SIG-M5 treated with dmso at 0.1 percent for 504 hours (cell line): ENCODE measurements at regions not wholly inside any gene's neighbourhood (a gene's known extent, or its start where the extent isn't known, plus 50 kb on each side); places are given as distances from the start of the nearest gene placed in this dataset.
"Not testable (repeated sequence)": the region's sequence is repeated elsewhere in the genome, so short reads cannot be mapped to it uniquely, and the experiment has no call there.

Source experiments
- DNase-seq: peaks from one replicate; lab custom pipeline; 2025; ENCODE audit not compliant: unreplicated experiment; lab: John Stamatoyannopoulos, UW

GRCh38 chr4:154982187-154983047 is 201.3 kb downstream of the RBM46 start:
- peak; percentile 23 for DNase-seq

- DNase-seq, result no peak
Measured at GRCh38 chr4:154983714-154984113, 202.6 kb downstream of the RBM46 start.

- DNase-seq, result no peak
Measured at GRCh38 chr4:154984148-154984547, 203.1 kb downstream of the RBM46 start.

GRCh38 chr4:154984616-154985015 is 203.5 kb downstream of the RBM46 start:
- no peak for DNase-seq

GRCh38 chr4:154985673-154986072 is 204.6 kb downstream of the RBM46 start:
- no peak for DNase-seq

GRCh38 chr4:154988511-154988910 is 207.4 kb downstream of the RBM46 start:
- DNase-seq, result no peak

GRCh38 chr4:154989511-154989910 is 208.4 kb downstream of the RBM46 start:
- no peak for DNase-seq

- DNase-seq, result not testable (repeated sequence)
Measured at GRCh38 chr4:154997866-154998265, 210.6 kb upstream of the NPY2R start.

- DNase-seq, result no peak
Measured at GRCh38 chr4:154998284-154998683, 210.2 kb upstream of the NPY2R start.

- no peak for DNase-seq
Measured at GRCh38 chr4:154998773-154999172, 209.7 kb upstream of the NPY2R start.

- DNase-seq, result no peak
Measured at GRCh38 chr4:154999950-155000578, 208.4 kb upstream of the NPY2R start.

GRCh38 chr4:155001251-155001650 is 207.2 kb upstream of the NPY2R start:
- DNase-seq, result no peak

- no peak for DNase-seq
Measured at GRCh38 chr4:155005395-155006090, 202.9 kb upstream of the NPY2R start.

- no peak for DNase-seq
Measured at GRCh38 chr4:155007660-155008176, 200.7 kb upstream of the NPY2R start.

- no peak for DNase-seq
Measured at GRCh38 chr4:155008389-155008788, 200.0 kb upstream of the NPY2R start.

- no peak for DNase-seq
Measured at GRCh38 chr4:155009288-155009687, 199.1 kb upstream of the NPY2R start.

- no peak for DNase-seq
Measured at GRCh38 chr4:155010376-155010775, 198.1 kb upstream of the NPY2R start.

- no peak for DNase-seq
Measured at GRCh38 chr4:155011163-155011780, 197.2 kb upstream of the NPY2R start.

- no peak for DNase-seq
Measured at GRCh38 chr4:155012469-155012868, 196.0 kb upstream of the NPY2R start.

GRCh38 chr4:155017426-155017825 is 191.0 kb upstream of the NPY2R start:
- no peak for DNase-seq

GRCh38 chr4:155025762-155026457 is 182.5 kb upstream of the NPY2R start:
- DNase-seq, result peak; percentile 9
